HG02970 (cell line): ENCODE measurements at regions not wholly inside any gene's neighbourhood (a gene's known extent, or its start where the extent isn't known, plus 50 kb on each side); places are given as distances from the start of the nearest gene placed in this dataset.
"Not testable (repeated sequence)": the region's sequence is repeated elsewhere in the genome, so short reads cannot be mapped to it uniquely, and the experiment has no call there.

Experiments
- ATAC-seq: cut with Tn5 transposase; IDR thresholded peaks from one replicate; pipeline ENCODE4 v1.9.1; 2021; ENCODE audit warnings: mild to moderate bottlenecking, moderate library complexity, moderate number of reproducible peaks; ENCODE audit not compliant: unreplicated experiment, low FRiP score

DNA sequence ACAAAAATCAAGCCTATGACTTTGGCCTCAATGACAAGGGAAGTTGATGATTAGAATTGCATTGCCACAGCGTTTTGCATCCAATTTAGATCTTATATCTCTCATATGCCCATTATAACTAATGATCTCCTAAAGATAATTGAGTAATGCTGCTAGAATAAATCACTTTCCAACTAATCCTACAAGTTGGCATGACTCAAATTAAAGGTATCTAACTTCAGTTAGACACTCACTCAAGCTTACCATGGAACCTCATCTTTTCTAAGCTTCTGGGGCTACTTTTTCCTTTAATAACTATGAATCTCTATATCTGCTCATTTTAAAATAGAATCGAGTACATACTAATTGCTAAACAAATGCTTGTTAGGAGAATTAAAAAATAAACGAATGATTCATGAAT, 427.8 kb downstream of the BTG1 start:
- ATAC-seq: no peak

DNA sequence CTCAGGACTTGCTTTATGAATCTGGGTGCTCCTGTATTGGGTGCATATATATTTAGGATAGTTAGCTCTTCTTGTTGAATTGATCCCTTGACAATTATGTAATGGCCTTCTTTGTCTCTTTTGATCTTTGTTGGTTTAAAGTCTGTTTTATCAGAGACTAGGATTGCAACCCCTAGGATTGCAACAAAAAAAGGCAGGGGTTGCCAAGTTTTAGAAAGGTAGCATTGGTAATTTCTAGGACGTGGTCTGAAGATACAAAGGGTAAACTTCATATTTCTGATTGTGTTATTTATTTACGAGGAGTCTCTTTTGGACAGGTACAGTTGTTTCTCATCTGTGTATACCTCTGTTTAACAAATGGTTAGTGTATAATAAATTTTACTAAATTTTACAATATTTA, 433.7 kb downstream of the BTG1 start:
- not testable (repeated sequence) for ATAC-seq

DNA sequence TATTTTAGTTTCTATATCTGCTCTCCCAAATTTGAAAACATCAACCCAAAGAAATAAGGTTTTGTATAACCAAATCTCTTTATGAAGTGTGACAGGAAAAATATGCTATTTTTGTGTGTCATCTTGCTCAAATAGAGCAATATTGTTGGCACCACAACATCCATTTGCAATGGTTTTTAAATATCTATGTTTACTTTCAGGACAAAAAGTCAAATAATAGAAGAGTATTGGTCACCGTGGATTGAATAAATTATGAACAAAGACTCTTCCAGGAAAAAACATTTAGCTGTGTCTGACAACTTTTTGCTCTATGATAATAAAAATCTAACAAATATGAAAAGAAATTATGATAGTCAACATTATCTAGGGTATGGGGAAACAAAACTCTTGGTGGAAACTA, 439.2 kb downstream of the BTG1 start:
- no peak for ATAC-seq

DNA sequence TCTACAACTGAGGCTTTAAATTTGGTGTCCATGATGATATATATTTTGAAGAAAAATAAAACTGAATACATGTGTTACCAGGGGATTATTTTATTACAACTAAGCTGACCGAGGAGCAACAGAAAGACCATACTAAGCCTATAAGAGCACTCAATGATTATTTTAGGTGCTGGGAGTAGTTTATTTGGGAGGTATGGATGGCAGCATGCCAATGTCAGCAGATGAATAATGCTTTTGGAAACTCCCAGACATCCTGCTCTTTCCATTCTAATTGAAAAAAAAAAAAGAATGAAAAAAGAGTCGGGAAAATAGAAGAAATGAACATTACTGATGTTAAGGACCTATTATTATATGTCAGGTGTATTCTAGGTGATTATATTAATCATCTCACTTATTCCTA, 441.2 kb downstream of the BTG1 start:
- ATAC-seq: no peak

DNA sequence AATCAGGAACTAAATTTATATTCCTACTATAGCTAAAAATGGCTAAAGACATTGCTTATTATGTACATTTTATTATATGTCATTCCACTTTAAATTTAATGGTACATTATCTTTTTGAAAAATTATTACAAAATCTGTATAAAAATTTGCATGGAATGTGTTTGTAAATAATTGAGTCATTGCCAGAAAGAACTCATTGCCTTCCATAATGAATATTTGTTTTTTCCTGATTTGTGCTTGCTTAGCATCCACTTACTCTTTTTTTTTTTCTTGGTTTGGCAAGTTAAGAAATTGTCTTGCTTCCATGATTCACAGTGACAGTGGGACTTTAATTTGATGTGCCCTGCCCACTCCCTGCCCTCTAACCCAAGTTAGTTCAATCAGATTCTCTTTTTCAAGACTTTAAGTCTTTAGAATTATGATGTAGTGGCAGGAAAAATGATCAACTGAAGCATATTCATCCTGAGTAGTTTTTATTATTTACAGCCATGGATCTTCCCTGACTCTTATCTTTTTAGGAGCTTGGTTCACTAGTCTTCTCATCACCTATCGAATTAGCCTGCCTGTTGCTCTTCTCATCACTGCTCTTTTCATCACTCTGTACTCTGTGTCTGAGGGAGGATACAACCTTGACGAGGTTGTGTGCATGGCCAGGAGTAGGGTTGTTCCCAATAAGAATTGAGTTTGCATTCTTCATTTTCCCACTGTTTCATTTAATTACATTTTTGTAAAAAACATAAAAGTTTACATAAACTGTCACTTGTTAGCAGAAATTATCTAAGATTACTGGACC, 442.0 kb downstream of the BTG1 start:
- ATAC-seq: no peak

DNA sequence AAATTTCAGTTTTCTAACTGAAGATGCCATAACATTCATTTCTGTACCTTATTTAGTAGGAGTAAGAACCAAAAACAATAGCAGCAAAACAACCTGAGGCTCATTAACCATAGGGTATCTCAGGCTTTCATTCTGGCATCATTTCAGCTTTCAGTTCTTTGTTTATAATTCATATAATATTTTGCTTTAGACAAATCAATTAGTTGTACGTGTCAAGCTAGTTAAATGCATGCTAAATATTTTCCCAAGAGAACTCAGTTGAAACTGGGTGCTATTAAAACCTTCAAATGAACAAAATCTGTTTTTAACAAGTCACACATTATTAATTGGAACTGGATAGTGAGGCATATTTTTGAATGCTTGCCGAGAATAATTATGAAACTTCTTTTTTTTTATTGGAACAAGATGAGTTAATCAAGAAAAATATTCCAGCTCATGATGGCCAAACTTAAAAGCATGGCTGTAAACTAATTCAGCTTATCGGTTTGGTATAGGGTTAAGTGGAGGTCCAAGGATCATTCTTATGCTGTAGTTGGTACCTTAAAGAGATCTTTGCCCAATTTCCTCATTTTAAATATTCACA, 442.7 kb downstream of the BTG1 start:
- no peak for ATAC-seq

DNA sequence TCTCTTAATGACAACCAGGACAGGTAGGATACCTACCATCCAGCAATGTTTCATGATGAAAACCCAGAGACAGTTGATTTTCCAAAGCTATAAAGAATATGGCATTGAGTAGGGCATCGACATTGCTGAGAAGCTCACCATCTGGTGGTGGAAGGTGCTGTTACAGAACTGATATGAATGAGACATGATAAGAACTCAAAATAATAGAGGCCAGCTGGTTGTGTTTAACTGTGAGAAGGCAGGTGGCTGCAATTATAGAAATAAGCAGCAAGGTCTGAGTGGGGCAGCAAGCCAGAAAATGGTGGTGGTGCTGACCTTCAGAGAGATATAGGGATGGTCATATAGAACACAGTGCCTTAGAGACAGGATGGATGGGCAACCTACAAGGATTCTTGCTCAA, 449.7 kb downstream of the BTG1 start:
- no peak for ATAC-seq

DNA sequence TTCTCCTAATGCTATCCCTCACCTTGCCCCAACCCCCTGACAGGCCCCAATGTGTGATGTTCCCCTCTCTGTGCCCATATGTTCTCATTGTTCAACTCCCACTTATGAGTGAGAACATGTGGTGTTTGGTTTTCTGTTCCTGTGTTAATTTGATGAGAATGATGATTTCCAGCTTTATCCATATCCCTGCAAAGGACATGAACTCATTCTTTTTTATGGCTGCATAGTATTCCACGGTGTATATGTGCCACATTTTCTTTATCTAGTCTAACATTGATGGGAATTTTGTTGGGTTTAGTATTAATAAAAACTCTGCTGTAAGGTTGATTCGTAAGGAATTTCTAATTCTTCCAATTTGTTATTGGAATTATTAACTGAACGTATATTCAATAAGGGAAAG, 450.2 kb downstream of the BTG1 start:
- ATAC-seq: not testable (repeated sequence)

DNA sequence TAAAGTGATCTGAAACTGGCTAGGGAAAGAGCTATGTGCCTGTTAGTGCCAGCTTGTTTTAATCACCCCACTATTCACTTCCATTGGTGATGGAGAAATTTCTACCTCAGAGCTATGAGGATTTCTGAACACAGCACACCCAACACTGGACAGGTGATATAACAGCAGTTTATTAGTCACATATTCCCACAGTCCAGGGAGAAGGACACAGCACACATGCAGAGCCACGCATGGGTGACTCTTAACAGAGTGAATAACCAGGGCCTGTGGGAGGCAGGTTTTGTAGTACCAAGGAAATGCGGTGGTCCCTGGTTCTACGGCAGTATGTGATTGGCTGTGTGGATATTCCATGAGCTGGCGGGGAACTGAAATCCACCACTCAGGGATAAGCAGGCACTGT, 455.1 kb downstream of the BTG1 start:
- ATAC-seq: no peak

DNA sequence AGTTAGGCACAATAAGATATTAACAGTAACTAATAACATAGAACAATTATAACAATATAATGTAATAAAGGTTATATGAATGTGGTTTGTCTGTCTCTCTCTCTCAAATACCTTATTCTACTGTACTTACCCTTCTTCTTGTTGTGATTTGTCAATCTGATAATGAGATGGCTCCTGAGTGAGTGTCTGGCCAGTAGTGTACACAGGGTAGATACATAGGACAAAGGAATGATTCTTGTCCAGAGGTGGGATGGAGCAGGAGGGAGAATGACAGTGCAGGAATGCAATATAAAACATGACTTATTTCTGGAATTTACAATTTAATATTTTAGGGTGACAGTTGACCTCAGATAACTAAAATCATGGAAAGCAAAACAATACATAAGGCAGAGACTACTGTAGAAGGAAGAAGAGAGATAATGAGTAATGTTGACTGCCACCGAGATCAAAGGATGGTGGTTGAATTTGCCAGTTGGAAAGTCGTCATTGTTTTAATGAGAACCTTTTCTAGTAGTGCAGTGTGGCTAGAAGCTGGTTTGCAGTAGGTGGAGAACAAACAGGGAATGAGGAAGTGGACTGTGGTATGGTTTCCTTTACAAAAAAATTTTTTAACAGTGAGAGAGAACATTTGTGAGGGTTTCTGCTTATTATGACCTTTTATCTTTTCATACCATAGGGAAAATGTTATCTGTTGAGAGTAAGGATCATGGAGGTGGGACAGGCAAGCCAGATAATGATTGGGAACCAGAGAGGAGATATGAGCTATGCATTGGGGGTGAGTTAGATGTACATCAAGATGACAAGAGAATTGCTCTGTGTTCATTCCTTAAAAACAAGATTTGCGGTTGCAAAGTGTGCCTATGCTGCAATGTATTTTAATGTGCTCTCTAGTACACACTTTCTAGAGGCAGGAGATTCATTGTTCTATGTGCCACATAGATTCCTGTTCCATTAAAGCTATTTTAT, 458.3 kb downstream of the BTG1 start:
- ATAC-seq: no peak

DNA sequence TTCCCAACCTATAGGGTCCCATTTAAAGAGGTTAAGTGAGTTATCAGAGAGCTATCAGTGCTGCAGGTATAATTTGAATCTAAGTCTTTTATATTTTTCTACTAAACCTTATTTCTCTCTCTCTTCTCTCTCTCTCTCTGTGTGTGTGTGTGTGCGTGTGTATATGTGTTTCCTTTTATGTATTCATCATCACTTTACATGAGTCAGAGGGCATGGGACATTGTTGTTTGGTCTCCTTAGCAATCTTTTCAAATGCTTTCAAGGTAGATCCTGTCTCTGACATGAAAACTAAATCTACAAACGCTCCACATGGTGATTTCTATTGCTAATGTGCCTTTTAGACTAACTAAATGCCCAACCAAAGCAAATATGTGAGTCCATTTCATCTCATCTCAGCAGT, 459.7 kb downstream of the BTG1 start:
- no peak for ATAC-seq

DNA sequence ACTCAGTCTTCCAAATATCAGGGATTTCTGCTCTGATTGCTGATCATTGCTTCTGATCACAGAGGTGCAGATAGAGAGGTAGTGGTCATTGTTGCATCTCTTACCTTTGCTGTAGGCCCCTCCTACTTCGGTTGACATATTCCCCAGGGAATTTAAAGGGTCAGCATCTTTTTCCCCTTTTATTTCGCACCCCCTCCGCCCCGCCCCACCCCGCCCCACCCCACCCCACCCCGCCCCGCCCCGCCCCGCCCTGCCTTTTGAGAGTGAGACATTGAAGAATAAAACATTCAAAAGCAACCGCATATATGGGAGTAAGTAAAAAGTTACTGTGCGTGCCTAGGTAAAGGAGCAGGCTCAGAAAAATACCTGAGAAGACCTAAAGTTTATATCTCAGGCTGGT, 463.9 kb downstream of the BTG1 start:
- ATAC-seq: no peak

DNA sequence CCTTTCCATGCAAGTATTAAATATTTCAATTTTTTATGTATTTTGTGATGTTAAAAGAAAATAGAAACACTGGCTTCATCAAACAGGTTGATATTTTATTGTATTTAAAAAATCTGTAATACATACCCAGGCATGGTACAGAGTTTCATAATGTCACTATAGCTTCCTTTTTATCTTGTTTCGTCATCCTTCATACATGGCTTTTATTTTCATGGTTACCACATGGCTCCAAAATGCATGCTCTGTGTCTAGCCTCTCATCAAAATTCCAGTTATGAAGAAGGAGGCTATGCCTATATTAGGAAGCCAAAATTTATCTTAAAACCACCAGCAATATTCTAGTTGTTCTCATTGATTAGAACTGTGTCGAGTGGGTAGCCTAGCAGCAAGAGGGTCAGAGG, 464.8 kb downstream of the BTG1 start:
- ATAC-seq: no peak

DNA sequence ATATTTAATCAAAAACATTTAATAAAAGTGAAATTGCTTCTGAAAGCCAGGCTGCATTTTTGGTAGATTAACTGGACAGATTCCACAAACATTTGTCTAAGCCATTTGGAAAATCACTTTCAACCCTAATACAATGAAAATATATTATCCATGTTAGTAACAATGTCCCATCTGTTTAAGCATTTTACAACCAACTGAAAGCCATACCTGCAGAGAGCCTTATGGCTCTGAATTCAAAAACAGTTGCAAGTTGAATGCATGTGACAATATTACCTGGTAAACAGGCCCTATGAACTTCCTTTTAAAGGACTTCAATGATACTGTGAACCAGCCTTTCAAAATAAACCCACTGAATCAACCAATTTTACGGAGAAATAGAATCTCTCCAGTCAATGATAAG, 468.1 kb downstream of the BTG1 start:
- no peak for ATAC-seq

DNA sequence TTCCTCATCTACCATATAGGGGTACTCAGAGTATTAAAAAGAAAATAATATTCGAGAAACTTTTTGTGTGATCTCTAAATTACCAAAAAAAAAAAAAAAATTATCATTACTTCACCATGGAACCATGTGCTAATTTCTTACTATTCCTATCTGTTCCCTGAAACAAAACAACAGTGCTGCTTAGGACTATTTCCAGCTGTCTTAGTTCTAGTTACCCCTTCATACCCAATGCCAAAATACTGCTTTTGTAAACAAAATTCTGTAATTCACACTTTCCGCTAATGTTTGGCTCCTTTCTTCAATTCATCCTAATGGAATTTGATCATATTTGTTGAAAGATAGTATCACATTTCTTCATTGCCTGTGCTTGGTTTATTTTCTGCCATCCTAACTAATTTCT, 470.2 kb downstream of the BTG1 start:
- no peak for ATAC-seq

DNA sequence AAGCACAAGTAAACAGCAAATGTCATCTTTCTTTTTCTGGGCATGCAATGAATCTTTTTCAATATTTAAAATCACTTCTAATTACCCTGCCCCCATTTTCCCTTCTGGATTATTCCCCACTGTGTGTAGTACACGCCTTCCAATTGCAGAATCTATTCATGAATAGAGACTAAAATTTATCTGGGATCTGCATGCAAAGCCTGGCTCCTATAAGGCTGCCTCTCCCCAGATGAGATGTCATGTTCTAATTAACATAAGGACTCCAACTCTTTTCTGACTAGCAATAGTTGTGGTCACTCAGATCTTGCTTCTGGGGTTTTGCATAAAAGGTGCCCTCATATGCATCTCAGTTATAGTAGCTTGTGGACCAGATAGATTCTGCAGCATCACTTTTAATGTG, 473.5 kb downstream of the BTG1 start:
- ATAC-seq: no peak

DNA sequence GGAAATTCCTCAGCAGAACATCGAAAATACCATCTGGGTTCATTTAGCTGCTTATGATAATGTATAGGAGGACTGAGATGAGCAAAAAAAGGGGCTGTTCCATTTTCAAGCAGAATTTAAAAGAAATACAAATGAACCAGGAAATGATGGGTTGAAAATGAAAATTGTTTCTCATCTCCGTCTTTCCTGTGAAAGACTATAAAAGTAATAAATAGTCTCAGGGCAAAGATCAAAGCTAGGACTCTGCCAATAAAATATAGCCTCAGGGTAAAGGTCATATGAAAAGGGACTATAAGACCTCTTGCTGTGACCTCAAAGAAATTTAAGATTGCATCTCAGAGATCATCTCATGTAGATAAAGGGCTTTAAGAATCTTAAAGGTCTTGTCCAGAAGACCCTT, 478.0 kb downstream of the BTG1 start:
- no peak for ATAC-seq

DNA sequence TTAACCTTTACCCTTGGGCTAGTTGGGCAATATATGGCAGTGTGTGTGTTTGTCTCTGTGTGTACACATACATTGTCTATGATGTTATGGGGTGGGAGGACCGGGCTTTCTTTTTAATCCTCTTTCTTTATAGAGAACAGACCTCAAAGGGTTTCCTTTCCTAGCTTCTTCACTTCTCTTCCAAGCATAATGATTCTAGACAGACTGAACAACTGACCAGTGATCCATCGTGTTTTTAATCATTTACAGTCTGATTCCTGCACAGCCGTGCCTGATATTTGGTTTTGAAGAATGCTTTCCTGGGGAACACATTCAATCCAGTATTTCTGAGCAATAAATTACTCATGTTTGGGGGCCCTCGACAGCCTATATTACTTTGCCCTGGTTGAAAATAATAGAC, 481.1 kb upstream of the DCN start:
- ATAC-seq: no peak

DNA sequence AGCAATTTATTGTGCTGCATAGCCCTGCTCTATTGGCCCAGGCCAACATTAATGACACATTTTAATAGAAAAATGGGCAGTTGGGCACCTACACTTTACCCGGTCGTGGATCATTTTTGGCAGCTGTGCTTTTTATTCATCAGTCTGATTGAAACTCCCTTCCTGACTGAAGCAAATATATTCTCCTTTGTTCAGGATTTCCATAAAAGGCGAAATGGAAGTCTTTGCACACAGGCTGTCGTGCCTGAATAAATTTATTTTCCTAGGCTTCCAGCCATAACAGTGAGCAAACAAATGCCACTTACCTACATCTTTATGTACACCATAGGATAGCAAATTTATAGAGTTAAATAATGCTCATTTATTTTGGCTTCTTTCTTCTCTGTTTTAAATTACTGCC, 480.7 kb upstream of the DCN start:
- no peak for ATAC-seq

DNA sequence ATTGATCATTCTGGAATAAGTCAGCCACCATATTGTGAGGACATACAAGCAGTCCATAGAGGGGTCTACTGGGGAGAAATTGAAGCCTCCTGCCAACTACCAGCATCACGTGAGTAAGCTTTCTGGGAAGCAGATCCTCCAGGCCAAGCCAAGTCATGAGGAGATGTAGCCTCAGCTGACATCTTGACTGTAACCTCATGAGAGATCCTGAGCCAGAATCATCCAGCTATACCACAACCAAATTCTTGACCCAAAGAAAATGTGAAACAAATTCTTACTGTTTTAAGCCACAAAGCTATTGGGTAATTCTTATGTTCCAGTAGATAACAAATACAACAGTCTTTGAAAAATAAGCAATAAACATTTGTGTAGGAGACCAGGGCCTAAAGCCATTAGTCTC, 479.4 kb upstream of the DCN start:
- no peak for ATAC-seq

DNA sequence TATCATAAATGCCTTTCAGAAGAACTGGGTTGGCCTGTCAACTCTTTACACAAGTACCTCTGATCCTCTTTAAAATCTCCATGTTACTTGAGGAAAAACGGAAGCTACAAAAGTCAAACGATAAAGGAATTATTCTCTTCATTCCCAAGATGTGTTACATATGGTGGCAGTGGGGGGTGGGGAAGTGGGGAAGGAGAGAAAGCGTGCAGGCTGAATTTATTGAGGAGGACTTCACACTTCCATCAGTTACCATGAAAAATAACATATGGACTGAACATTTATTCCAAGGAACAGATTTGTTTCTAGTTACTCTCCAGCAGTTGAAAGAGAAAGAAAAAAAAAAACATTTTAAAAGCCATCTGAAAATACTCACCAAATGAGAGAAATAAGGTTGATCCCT, 474.4 kb upstream of the DCN start:
- no peak for ATAC-seq
